HEK293T (cell line): ENCODE measurements at regions not wholly inside any gene's neighbourhood (a gene's known extent, or its start where the extent isn't known, plus 50 kb on each side); places are given as distances from the start of the nearest gene placed in this dataset.
"Not testable (repeated sequence)": the region's sequence is repeated elsewhere in the genome, so short reads cannot be mapped to it uniquely, and the experiment has no call there.

Source experiments
- CTCF ChIA-PET: fragments of 350-600 bp; formaldehyde crosslinking; extraction: SDS; loops from one replicate; lab custom pipeline; 2021; ENCODE audit warnings: antibody characterized with exemption, inconsistent platforms; lab: Yijun Ruan, JAX
- POLR2A ChIA-PET: fragments of 350-600 bp; formaldehyde crosslinking; extraction: SDS; loops from one replicate; lab custom pipeline; 2020; ENCODE audit warnings: antibody characterized with exemption, inconsistent platforms; lab: Yijun Ruan, JAX
- DNase-seq: peaks from one replicate; pipeline ENCODE4 v3.0.0; 2012; ENCODE audit warnings: mixed read lengths; ENCODE audit errors: extremely low spot score
- ARNT ChIP-seq: fragments of 450-650 bp; IDR thresholded peaks from 2 replicates; pipeline ENCODE4 v1.6.1; 2017; ENCODE audit warnings: mild to moderate bottlenecking
- BHLHE40 ChIP-seq: fragments of 450-650 bp; IDR thresholded peaks from 2 replicates; pipeline ENCODE4 v1.6.1; 2016; ENCODE audit warnings: mild to moderate bottlenecking, moderate library complexity, borderline replicate concordance
- CTBP1 ChIP-seq: fragments of 450-650 bp; IDR thresholded peaks from 2 replicates; pipeline ENCODE4 v1.6.1; 2016; ENCODE audit warnings: borderline replicate concordance
- ELF4 ChIP-seq: fragments of 450-650 bp; IDR thresholded peaks from 2 replicates; pipeline ENCODE4 v1.6.1; 2017; ENCODE audit warnings: antibody characterized with exemption
- FOXA1 ChIP-seq: fragments of 450-650 bp; IDR thresholded peaks from 2 replicates; pipeline ENCODE4 v1.6.1; 2016; ENCODE audit warnings: mild to moderate bottlenecking
- FOXK2 ChIP-seq: fragments of 450-650 bp; IDR thresholded peaks from 2 replicates; pipeline ENCODE4 v1.6.1; 2016; ENCODE audit warnings: mild to moderate bottlenecking
- FOXM1 ChIP-seq: fragments of 450-650 bp; IDR thresholded peaks from 2 replicates; pipeline ENCODE4 v1.6.1; 2017; ENCODE audit warnings: mild to moderate bottlenecking, borderline replicate concordance
- HDGF ChIP-seq: fragments of 450-650 bp; IDR thresholded peaks from 2 replicates; pipeline ENCODE4 v1.6.1; 2017; ENCODE audit warnings: antibody characterized with exemption, borderline replicate concordance
- L3MBTL2 ChIP-seq: fragments of 450-650 bp; conservative IDR thresholded peaks from 2 replicates; pipeline ENCODE4 v1.6.1; 2016; ENCODE audit warnings: mild to moderate bottlenecking
- LEF1 ChIP-seq: fragments of 450-650 bp; IDR thresholded peaks from 2 replicates; pipeline ENCODE4 v1.6.1; 2017; ENCODE audit warnings: mild to moderate bottlenecking, borderline replicate concordance
- NFRKB ChIP-seq: fragments of 450-650 bp; IDR thresholded peaks from 2 replicates; pipeline ENCODE4 v1.6.1; 2016; ENCODE audit warnings: mild to moderate bottlenecking, moderate library complexity
- SP1 ChIP-seq: fragments of 450-650 bp; IDR thresholded peaks from 2 replicates; pipeline ENCODE4 v1.6.1; 2017
- SUZ12 ChIP-seq: fragments of 450-650 bp; IDR thresholded peaks from 2 replicates; pipeline ENCODE4 v1.6.1; 2016; ENCODE audit warnings: mild to moderate bottlenecking
- TARDBP ChIP-seq: fragments of 450-650 bp; IDR thresholded peaks from 2 replicates; pipeline ENCODE4 v1.6.1; 2016
- ZNF384 ChIP-seq: fragments of 450-650 bp; IDR thresholded peaks from 2 replicates; pipeline ENCODE4 v1.6.1; 2016
- TF ChIP-seq, protein P1 (sequence below): fragments of 450-650 bp; IDR thresholded peaks from 2 replicates; pipeline ENCODE4 v1.6.1; 2016

DNA sequence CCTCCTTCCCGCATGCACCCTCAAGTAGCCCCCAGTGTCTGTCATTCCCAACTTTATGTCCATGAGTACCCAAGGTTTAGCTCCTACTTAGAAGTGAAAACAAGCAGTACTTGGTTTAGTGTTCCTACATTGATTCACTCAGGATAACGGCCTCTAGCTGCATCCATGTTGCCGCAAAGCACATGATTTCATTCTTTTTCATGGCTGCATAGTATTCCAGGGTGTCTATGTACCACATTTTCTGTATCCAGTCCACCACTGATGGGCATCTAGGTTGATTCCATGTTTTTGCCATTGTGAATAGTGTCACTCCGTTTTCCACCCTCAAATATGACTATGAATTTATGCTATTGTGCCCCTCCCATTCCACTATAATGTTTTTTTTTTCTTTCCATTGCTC lies 130.5 kb upstream of the MXRA5 start:
- POLR2A ChIA-PET, result no interaction called here
- TF ChIP-seq FOXM1 (no peak), ZNF384 (no peak), CTBP1 (no peak), TARDBP (no peak), HDGF (no peak), ARNT (no peak), FOXK2 (no peak), FOXA1 (no peak), SUZ12 (no peak), LEF1 (no peak), NFRKB (no peak), BHLHE40 (no peak), SP1 (no peak), ELF4 (no peak), L3MBTL2 (no peak)
- TF ChIP-seq, protein P1, sequence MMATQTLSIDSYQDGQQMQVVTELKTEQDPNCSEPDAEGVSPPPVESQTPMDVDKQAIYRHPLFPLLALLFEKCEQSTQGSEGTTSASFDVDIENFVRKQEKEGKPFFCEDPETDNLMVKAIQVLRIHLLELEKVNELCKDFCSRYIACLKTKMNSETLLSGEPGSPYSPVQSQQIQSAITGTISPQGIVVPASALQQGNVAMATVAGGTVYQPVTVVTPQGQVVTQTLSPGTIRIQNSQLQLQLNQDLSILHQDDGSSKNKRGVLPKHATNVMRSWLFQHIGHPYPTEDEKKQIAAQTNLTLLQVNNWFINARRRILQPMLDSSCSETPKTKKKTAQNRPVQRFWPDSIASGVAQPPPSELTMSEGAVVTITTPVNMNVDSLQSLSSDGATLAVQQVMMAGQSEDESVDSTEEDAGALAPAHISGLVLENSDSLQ, result no peak
- DNase-seq, result no peak
- CTCF ChIA-PET, result no interaction called here

- POLR2A ChIA-PET, DNase-seq: not testable (repeated sequence)
Observed at GRCh38 chrX:3470211-3470679, 123.8 kb upstream of the MXRA5 start.

DNA sequence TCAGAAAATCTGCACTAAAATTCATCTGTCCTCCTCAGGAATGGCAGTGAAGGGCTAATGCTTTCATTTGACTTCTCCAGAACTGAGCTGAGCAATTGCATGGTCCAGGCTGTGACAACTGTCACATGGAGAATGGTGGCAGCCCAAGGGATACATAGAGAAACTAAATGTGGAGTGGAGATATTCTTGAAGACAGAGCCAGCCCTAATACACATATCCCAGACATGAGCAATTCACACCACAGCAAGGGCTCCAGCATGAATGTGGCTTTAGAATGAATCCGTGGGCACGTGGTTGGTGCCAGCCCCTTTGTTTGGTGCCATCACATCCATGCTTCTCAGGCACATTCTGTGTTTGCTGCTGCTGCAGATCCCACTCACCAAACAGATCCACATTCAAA lies 121.6 kb upstream of the MXRA5 start:
- POLR2A ChIA-PET, result no interaction called here
- TF ChIP-seq HDGF (no peak), FOXK2 (no peak), ZNF384 (no peak), TARDBP (no peak), NFRKB (no peak), CTBP1 (no peak)
- TF ChIP-seq, protein P1, result no peak
- DNase-seq, result no peak
- CTCF ChIA-PET, result no interaction called here

More at GRCh38 chrX:3470211-3470679, 123.8 kb upstream of the MXRA5 start:
- CTCF ChIA-PET, result not testable (repeated sequence)

DNA sequence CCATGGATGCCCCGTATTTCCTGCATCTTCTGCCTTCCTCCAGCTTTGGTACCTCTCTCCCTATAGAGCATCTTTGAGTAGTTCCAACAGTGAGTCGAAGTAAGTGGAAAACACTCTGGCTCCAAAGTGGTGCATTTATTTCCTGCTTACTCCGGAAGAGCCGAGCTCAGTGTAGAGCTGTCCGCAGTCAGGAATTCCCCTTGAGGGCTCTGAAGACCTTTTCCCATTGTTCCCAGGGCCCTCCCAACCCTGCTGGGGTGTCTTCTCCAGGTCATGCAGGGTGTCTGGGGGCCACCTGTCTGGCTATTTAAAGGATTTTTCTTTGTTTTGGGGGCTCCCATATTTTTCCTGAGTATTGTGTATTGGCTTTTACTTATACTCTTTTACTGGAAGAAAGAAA lies 118.6 kb upstream of the MXRA5 start:
- ChIA-PET CTCF (no interaction called here), POLR2A (no interaction called here)
- TF ChIP-seq LEF1, result no peak
- TF ChIP-seq ZNF384, result no peak
- no peak for TF ChIP-seq TARDBP
- DNase-seq, result no peak

GRCh38 chrX:3462166-3462508 lies 115.7 kb upstream of the MXRA5 start:
- TF ChIP-seq HDGF (no peak), L3MBTL2 (no peak)
- POLR2A ChIA-PET, result no interaction called here
- CTCF ChIA-PET, result no interaction called here
- DNase-seq, result no peak

- ChIA-PET CTCF (no interaction called here), POLR2A (no interaction called here)
- TF ChIP-seq HDGF, result no peak
- TF ChIP-seq NFRKB, result no peak
- TF ChIP-seq ARNT, result no peak
- no peak for TF ChIP-seq L3MBTL2
- no peak for TF ChIP-seq SP1
- TF ChIP-seq FOXA1, result no peak
- no peak for TF ChIP-seq ELF4
- TF ChIP-seq LEF1, result no peak
- no peak for TF ChIP-seq BHLHE40
- no peak for TF ChIP-seq FOXM1
- TF ChIP-seq SUZ12, result no peak
- no peak for TF ChIP-seq TARDBP
- TF ChIP-seq CTBP1, result no peak
- TF ChIP-seq, protein P1, result no peak
- DNase-seq, result no peak
Observed at GRCh38 chrX:3461397-3462165, 115.1 kb upstream of the MXRA5 start.

GRCh38 chrX:3455796-3456195 lies 109.3 kb upstream of the MXRA5 start:
- POLR2A ChIA-PET, result no interaction called here
- TF ChIP-seq, protein P1, result no peak
- TF ChIP-seq ELF4, result no peak
- TF ChIP-seq NFRKB, result no peak
- TF ChIP-seq L3MBTL2, result no peak
- no peak for TF ChIP-seq SUZ12
- TF ChIP-seq FOXM1, result no peak
- TF ChIP-seq ZNF384, result no peak
- TF ChIP-seq FOXA1, result no peak
- TF ChIP-seq HDGF, result no peak
- no peak for TF ChIP-seq TARDBP
- no peak for TF ChIP-seq CTBP1
- no peak for TF ChIP-seq FOXK2
- no peak for TF ChIP-seq BHLHE40
- no peak for TF ChIP-seq SP1
- no peak for TF ChIP-seq ARNT
- no peak for TF ChIP-seq LEF1
- CTCF ChIA-PET, result no interaction called here
- DNase-seq, result no peak
